ENCODE measurements at regions not wholly inside any gene's neighbourhood (a gene's known extent, or its start where the extent isn't known, plus 50 kb on each side); places are given as distances from the start of the nearest gene placed in this dataset.

DNA sequence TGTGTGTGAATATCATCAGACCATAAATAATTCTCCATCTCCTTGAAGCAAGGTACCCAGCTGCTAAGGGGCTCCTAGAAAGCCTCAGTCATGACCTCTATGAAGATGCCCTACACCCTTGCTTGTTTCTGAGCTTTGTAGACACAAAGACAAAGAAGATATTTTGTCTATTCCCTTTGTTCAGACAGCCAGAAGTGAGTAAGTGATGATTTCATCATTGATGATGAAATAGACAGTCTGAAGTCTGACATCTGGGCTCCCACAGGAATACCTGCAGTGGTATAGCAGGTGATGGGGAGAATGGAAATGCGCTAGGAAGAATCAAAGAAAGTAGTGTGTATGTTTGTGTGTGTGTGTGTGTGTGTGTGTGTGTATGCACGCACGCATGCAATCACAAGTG is 82.2 kb upstream of the DPT start:
- H3K36me3 ChIP-seq (ENCODE audit: control insufficient read depth in 2 of 3, insufficient read depth in 3 of 3, low read length in 3 of 3), result no peaks in the 10 kb centered on the region
- TF ChIP-seq, protein P1, sequence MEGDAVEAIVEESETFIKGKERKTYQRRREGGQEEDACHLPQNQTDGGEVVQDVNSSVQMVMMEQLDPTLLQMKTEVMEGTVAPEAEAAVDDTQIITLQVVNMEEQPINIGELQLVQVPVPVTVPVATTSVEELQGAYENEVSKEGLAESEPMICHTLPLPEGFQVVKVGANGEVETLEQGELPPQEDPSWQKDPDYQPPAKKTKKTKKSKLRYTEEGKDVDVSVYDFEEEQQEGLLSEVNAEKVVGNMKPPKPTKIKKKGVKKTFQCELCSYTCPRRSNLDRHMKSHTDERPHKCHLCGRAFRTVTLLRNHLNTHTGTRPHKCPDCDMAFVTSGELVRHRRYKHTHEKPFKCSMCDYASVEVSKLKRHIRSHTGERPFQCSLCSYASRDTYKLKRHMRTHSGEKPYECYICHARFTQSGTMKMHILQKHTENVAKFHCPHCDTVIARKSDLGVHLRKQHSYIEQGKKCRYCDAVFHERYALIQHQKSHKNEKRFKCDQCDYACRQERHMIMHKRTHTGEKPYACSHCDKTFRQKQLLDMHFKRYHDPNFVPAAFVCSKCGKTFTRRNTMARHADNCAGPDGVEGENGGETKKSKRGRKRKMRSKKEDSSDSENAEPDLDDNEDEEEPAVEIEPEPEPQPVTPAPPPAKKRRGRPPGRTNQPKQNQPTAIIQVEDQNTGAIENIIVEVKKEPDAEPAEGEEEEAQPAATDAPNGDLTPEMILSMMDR (IDR thresholded peaks at IDR 0.05; ENCODE audit: borderline replicate concordance, extremely low read depth, insufficient read depth), result no peak
- no peaks in the 10 kb centered on the region for H3K27me3 ChIP-seq (ENCODE audit: control insufficient read depth, insufficient read depth, low read length)
- H3K9me3 ChIP-seq (ENCODE audit: control insufficient read depth in 2 of 3, insufficient read depth in 1 of 3, low read length in 3 of 3), result no peaks in the 10 kb centered on the region
- H3K9ac ChIP-seq (ENCODE audit: low read length in 3 of 3), result no peak overlapping the region
- intact Hi-C loops (cut with DNase I), result no loop called here
- no peak overlapping the region for H3K4me3 ChIP-seq (ENCODE audit: low read length in 3 of 3)
- FAIRE-seq (no peak), DNase-seq (no peak)
- no peak overlapping the region for H3K27ac ChIP-seq (ENCODE audit: low read depth in 2 of 2, low read length in 2 of 2)
- no peaks in the 10 kb centered on the region for H3K4me1 ChIP-seq (ENCODE audit: control insufficient read depth in 2 of 3, insufficient read depth in 2 of 3, low read depth in 1 of 3, low read length in 3 of 3)

DNA sequence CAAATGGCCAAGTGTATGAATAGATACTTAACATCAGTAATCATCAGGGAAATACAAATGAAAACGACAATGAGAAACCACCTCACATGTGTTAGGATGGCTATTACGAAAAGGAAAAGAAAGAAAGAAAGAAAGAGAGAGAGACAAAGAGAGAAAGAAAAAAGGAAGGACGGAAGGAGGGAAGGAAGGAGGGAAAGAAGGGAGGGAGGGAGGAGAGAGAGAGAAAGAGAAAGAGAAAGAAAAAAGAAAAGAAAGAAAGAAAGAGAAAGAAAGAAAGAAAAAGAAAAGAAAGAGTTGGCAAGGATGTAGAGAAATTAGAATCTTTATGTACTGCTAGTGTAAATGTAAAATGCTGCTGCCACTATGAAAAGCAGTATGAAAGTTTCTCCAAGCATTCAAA is 90.7 kb upstream of the DPT start:
- no peak overlapping the region for H3K9ac ChIP-seq (ENCODE audit: low read length in 3 of 3)
- H3K27ac ChIP-seq (ENCODE audit: low read depth in 2 of 2, low read length in 2 of 2), result no peak overlapping the region
- no peaks in the 10 kb centered on the region for H3K4me1 ChIP-seq (ENCODE audit: control insufficient read depth in 2 of 3, insufficient read depth in 2 of 3, low read depth in 1 of 3, low read length in 3 of 3)
- DNase-seq (no peak), FAIRE-seq (no peak)
- intact Hi-C loops (cut with DNase I), result no loop called here
- TF ChIP-seq, protein P1 (IDR thresholded peaks at IDR 0.05; ENCODE audit: borderline replicate concordance, extremely low read depth, insufficient read depth), result no peak
- H3K4me3 ChIP-seq (ENCODE audit: low read length in 3 of 3), result no peak overlapping the region
- no peaks in the 10 kb centered on the region for H3K9me3 ChIP-seq (ENCODE audit: control insufficient read depth in 2 of 3, insufficient read depth in 1 of 3, low read length in 3 of 3)
- H3K36me3 ChIP-seq (ENCODE audit: control insufficient read depth in 2 of 3, insufficient read depth in 3 of 3, low read length in 3 of 3), result no peaks in the 10 kb centered on the region
- no peaks in the 10 kb centered on the region for H3K27me3 ChIP-seq (ENCODE audit: control insufficient read depth, insufficient read depth, low read length)

DNA sequence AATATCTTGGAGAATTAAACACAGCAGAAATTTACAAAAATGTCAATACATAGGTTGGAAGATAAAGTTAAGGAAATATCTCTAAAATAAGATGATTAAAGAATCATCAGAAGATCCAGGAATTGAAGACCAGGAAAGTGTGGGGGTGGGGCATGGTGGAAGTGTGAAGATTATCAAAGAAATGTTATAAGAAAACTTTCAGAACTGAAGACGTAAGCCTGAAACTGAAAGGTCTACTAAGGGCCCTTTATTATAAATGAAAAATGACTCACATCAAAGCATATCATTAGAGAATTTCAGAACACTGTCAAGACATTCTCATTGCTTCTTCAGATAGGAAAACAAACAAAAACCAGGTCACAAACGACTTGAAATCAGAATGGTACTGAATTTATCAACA is 92.4 kb upstream of the DPT start:
- intact Hi-C loops (cut with DNase I), result no loop called here

DNA sequence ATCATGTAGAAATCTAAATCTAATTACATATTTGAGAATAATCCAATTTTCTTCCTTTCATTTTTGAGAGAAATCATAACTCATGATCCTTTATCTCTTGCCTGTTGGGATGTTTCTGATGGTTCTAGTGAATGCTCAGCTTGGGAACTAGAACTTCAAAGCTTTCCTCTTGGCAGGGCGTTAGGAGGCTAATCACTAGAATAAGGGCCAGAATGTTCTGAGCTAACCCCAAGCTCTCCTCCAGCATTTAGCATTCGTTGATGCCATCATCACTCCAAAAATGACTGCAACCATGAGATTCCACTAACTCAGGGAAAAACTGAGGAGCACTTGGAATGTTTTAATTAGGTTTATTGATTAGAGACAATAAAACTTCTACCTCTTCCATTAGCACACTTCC is 93.9 kb upstream of the DPT start:
- Histone ChIP-seq H3K9me3 (ENCODE audit: control insufficient read depth in 2 of 3, insufficient read depth in 1 of 3, low read length in 3 of 3) (no peaks in the 10 kb centered on the region), H3K4me3 (ENCODE audit: low read length in 3 of 3) (no peak overlapping the region), H3K36me3 (ENCODE audit: control insufficient read depth in 2 of 3, insufficient read depth in 3 of 3, low read length in 3 of 3) (no peaks in the 10 kb centered on the region), H3K27ac (ENCODE audit: low read depth in 2 of 2, low read length in 2 of 2) (no peak overlapping the region), H3K27me3 (ENCODE audit: control insufficient read depth, insufficient read depth, low read length) (no peaks in the 10 kb centered on the region), H3K9ac (ENCODE audit: low read length in 3 of 3) (no peak overlapping the region), H3K4me1 (ENCODE audit: control insufficient read depth in 2 of 3, insufficient read depth in 2 of 3, low read depth in 1 of 3, low read length in 3 of 3) (no peaks in the 10 kb centered on the region)
- no peak for FAIRE-seq
- DNase-seq, result no peak
- TF ChIP-seq, protein P1 (IDR thresholded peaks at IDR 0.05; ENCODE audit: borderline replicate concordance, extremely low read depth, insufficient read depth), result no peak
- intact Hi-C loops (cut with DNase I), result no loop called here

More for the DNA sequence above, 92.4 kb upstream of the DPT start:
- Histone ChIP-seq H3K36me3 (ENCODE audit: control insufficient read depth in 2 of 3, insufficient read depth in 3 of 3, low read length in 3 of 3) (no peaks in the 10 kb centered on the region), H3K9ac (ENCODE audit: low read length in 3 of 3) (no peak overlapping the region), H3K27ac (ENCODE audit: low read depth in 2 of 2, low read length in 2 of 2) (no peak overlapping the region), H3K4me3 (ENCODE audit: low read length in 3 of 3) (no peak overlapping the region), H3K4me1 (ENCODE audit: control insufficient read depth in 2 of 3, insufficient read depth in 2 of 3, low read depth in 1 of 3, low read length in 3 of 3) (no peaks in the 10 kb centered on the region), H3K27me3 (ENCODE audit: control insufficient read depth, insufficient read depth, low read length) (no peaks in the 10 kb centered on the region), H3K9me3 (ENCODE audit: control insufficient read depth in 2 of 3, insufficient read depth in 1 of 3, low read length in 3 of 3) (no peaks in the 10 kb centered on the region)
- no peak for DNase-seq
- FAIRE-seq, result no peak
- TF ChIP-seq, protein P1 (IDR thresholded peaks at IDR 0.05; ENCODE audit: borderline replicate concordance, extremely low read depth, insufficient read depth), result no peak

Data from kidney (tissue), 13 donors.